IMR-90 (cell line): ENCODE measurements at regions not wholly inside any gene's neighbourhood (a gene's known extent, or its start where the extent isn't known, plus 50 kb on each side); places are given as distances from the start of the nearest gene placed in this dataset.

ENCODE experiments used
- ATAC-seq: fragments of 200-7000 bp; cut with Tn5 transposase; 2 replicates; pipeline ENCODE4 v1.9.1; 2020; ENCODE audit warnings: low read depth, mild to moderate bottlenecking, moderate library complexity
- BruUV-seq: library from RNA; stranded (reverse); fragments of 400-500 nt; replicated peaks from 2 replicates; lab custom pipeline; 2021; lab: Mats Ljungman, UMichigan
- CTCF ChIA-PET: fragments of 300-600 bp; formaldehyde crosslinking; extraction: SDS; loops from one replicate; lab custom pipeline; 2021; ENCODE audit warnings: antibody characterized with exemption; lab: Yijun Ruan, JAX
- POLR2A ChIA-PET: fragments of 300-600 bp; sonication (Branson Sonifier 250); formaldehyde crosslinking; loops from one replicate; lab custom pipeline; 2022; ENCODE audit warnings: antibody characterized with exemption; ENCODE audit not compliant: unreplicated experiment; lab: Charles Lee
- DNase-seq: peaks from one replicate; pipeline ENCODE4 v3.0.0; 2013
- H2AFZ ChIP-seq: replicated peaks from 2 replicates; pipeline ENCODE3; 2013; ENCODE audit warnings: low read length, mild to moderate bottlenecking; ENCODE audit not compliant: poor library complexity
- H2AK5ac ChIP-seq: 2 replicates; pipeline ENCODE4 v1.6.1; 2013; ENCODE audit warnings: low read depth, low read length, inconsistent platforms
- H2AK9ac ChIP-seq: replicated peaks from 2 replicates; pipeline ENCODE3; 2013; ENCODE audit warnings: mild to moderate bottlenecking, low read depth, low read length, moderate library complexity; ENCODE audit not compliant: poor library complexity
- H2BK120ac ChIP-seq: 2 replicates; pipeline ENCODE4 v1.6.1; 2013; ENCODE audit warnings: low read depth, low read length, inconsistent platforms
- H2BK15ac ChIP-seq: 3 replicates; pipeline ENCODE4 v1.6.1; 2013; ENCODE audit warnings: low read depth, low read length, inconsistent platforms
- H2BK20ac ChIP-seq: 2 replicates; pipeline ENCODE4 v1.6.1; 2013; ENCODE audit warnings: low read depth, mild to moderate bottlenecking, inconsistent platforms, low read length, moderate library complexity
- H2BK5ac ChIP-seq: 2 replicates; pipeline ENCODE4 v1.6.1; 2013; ENCODE audit warnings: mild to moderate bottlenecking, low read depth, low read length, inconsistent platforms; ENCODE audit not compliant: poor library complexity, severe bottlenecking
- H3K14ac ChIP-seq: replicated peaks from 2 replicates; pipeline ENCODE4 v1.6.1; 2013; ENCODE audit warnings: low read depth, low read length, inconsistent platforms
- H3K18ac ChIP-seq: 2 replicates; pipeline ENCODE4 v1.6.1; 2013; ENCODE audit warnings: low read depth, low read length, control low read depth
- H3K23ac ChIP-seq: 2 replicates; pipeline ENCODE4 v1.6.1; 2013; ENCODE audit warnings: low read depth, low read length, inconsistent platforms
- H3K27ac ChIP-seq: 2 replicates; pipeline ENCODE4 v1.5.1; 2013; ENCODE audit warnings: mild to moderate bottlenecking, control low read depth, low read length; ENCODE audit not compliant: insufficient read depth
- H3K27me3 ChIP-seq: 2 replicates; pipeline ENCODE4 v1.6.1; 2013; ENCODE audit warnings: low read length; ENCODE audit not compliant: control insufficient read depth, insufficient read depth
- H3K36me3 ChIP-seq: 2 replicates; pipeline ENCODE4 v1.6.1; 2013; ENCODE audit warnings: low read length, mixed read lengths; ENCODE audit not compliant: control insufficient read depth, insufficient read depth
- H3K4ac ChIP-seq: 2 replicates; pipeline ENCODE4 v1.6.1; 2013; ENCODE audit warnings: low read depth, low read length, inconsistent platforms
- H3K4me1 ChIP-seq: 2 replicates; pipeline ENCODE4 v1.6.1; 2013; ENCODE audit warnings: low read length, mixed read lengths; ENCODE audit not compliant: control insufficient read depth, insufficient read depth
- H3K4me2 ChIP-seq: 2 replicates; pipeline ENCODE4 v1.6.1; 2013; ENCODE audit warnings: low read depth, mild to moderate bottlenecking, control low read depth, low read length, moderate library complexity
- H3K4me3 ChIP-seq: 2 replicates; pipeline ENCODE4 v1.5.1; 2013; ENCODE audit warnings: low read depth, mild to moderate bottlenecking, control low read depth, low read length, moderate library complexity; ENCODE audit not compliant: insufficient read depth
- H3K56ac ChIP-seq: 2 replicates; pipeline ENCODE4 v1.6.1; 2013; ENCODE audit warnings: low read length, inconsistent platforms; ENCODE audit not compliant: insufficient read depth; ENCODE audit errors: extremely low read depth
- H3K79me1 ChIP-seq, 2 experiments: 2 replicates each; pipeline ENCODE4 v1.6.1; 2013; ENCODE audit warnings: low read length in 2 of 2, inconsistent platforms in 1 of 2, low read depth in 1 of 2
- H3K9ac ChIP-seq: 2 replicates; pipeline ENCODE4 v1.6.1; 2013; ENCODE audit warnings: low read depth, low read length, control low read depth
- H3K9me1 ChIP-seq: 2 replicates; pipeline ENCODE4 v1.6.1; 2013; ENCODE audit warnings: low read length, inconsistent platforms; ENCODE audit not compliant: insufficient read depth
- H3K9me3 ChIP-seq: 2 replicates; pipeline ENCODE4 v1.6.1; 2013; ENCODE audit warnings: low read length; ENCODE audit not compliant: control insufficient read depth, insufficient read depth
- H4K20me1 ChIP-seq: 2 replicates; pipeline ENCODE4 v1.6.1; 2013; ENCODE audit warnings: low read length, inconsistent platforms; ENCODE audit not compliant: insufficient read depth
- H4K5ac ChIP-seq: 2 replicates; pipeline ENCODE4 v1.6.1; 2013; ENCODE audit warnings: mild to moderate bottlenecking, low read depth, low read length, control low read depth
- H4K8ac ChIP-seq, 2 experiments: 2 replicates each; pipeline ENCODE4 v1.6.1; 2013; ENCODE audit warnings: low read depth in 2 of 2, low read length in 2 of 2, control low read depth in 1 of 2, inconsistent platforms in 1 of 2
- H4K91ac ChIP-seq: 2 replicates; pipeline ENCODE4 v1.6.1; 2013; ENCODE audit warnings: low read depth, low read length, inconsistent platforms; ENCODE audit not compliant: insufficient read depth
- BHLHE40 ChIP-seq: fragments of 150-350 bp; IDR thresholded peaks from 2 replicates; pipeline ENCODE4 v1.6.1; 2016; ENCODE audit warnings: mild to moderate bottlenecking, low read depth, low read length
- MAZ ChIP-seq: IDR thresholded peaks from 2 replicates; pipeline ENCODE4 v1.6.1; 2012; ENCODE audit warnings: low read depth, mild to moderate bottlenecking, low read length, improper control_type of control experiment, moderate library complexity, borderline replicate concordance
- POLR2A ChIP-seq: IDR thresholded peaks from 2 replicates; pipeline ENCODE4 v1.6.1; 2012; ENCODE audit warnings: mild to moderate bottlenecking, low read depth, low read length
- RAD21 ChIP-seq: IDR thresholded peaks from 2 replicates; pipeline ENCODE4 v1.6.1; 2012; ENCODE audit warnings: low read length, improper control_type of control experiment
- WGBS, 2 experiments: methylation state at CpG; one replicate each; pipeline versions ENCODE4 v1.1.5 to v1.1.7; 2013; ENCODE audit warnings: missing lambda C conversion rate in 2 of 2; ENCODE audit not compliant: insufficient read length in 1 of 2; ENCODE audit errors: extremely low coverage in 2 of 2; 5-methylcytosine and 5-hydroxymethylcytosine counted together
- dilution Hi-C: fragments of 300-500 bp; cut with HindIII; formaldehyde crosslinking; loops from one replicate; pipeline ENCODE4 v1.14.3; 2018; ENCODE audit warnings: low sequenced_read_pairs; ENCODE audit not compliant: unreplicated experiment
- in situ Hi-C: fragments of 300-500 bp; cut with MboI; formaldehyde crosslinking; loops from 3 replicates; pipeline ENCODE4 v1.14.3; 2019; ENCODE audit warnings: low sequenced_read_pairs, inconsistent platforms, mixed read lengths
- intact Hi-C: fragments of 100-400 bp; cut with micrococcal nuclease; formaldehyde crosslinking; loops from 2 replicates; pipeline ENCODE4 v1.10.0; 2022

- H3K4me2 ChIP-seq, result no peak overlapping the region
- WGBS, 2 experiments, result no CpG with 5 or more reads among the region's 6 CpGs
- no peak overlapping the region for H3K18ac ChIP-seq
- H4K91ac ChIP-seq, result no peak overlapping the region
- H4K20me1 ChIP-seq, result no peaks in the 10 kb centered on the region
- H2BK5ac ChIP-seq, result no peak overlapping the region
- no peak overlapping the region for H3K56ac ChIP-seq
- no peak overlapping the region for H4K8ac ChIP-seq
- no TSS peak for BruUV-seq
- ATAC-seq (no peak), DNase-seq (no peak)
- no peak overlapping the region for H3K23ac ChIP-seq
- no peak overlapping the region for H2BK120ac ChIP-seq
- H3K9me1 ChIP-seq, result no peaks in the 10 kb centered on the region
- CTCF ChIA-PET, result interaction anchor here (0.5 kb wide), 1 partner anchor 375 kb away, joined by 4 read pairs; no protein-coding TSS in a partner anchor
- H2AK9ac ChIP-seq, result no peak overlapping the region
- H3K4me3 ChIP-seq, result no peak overlapping the region
- H3K27ac ChIP-seq, result no peak overlapping the region
- TF ChIP-seq BHLHE40, result no peak
- no peak for TF ChIP-seq RAD21
- no peak for TF ChIP-seq POLR2A
- TF ChIP-seq MAZ, result no peak
- H2BK20ac ChIP-seq, result no peak overlapping the region
- dilution Hi-C loops, result no loop called here
- H3K79me1 ChIP-seq, result no peaks in the 10 kb centered on the region
- in situ Hi-C loops, result no loop called here
- no peak overlapping the region for H3K4ac ChIP-seq
- H3K27me3 ChIP-seq, result peaks cover 22% of the 10 kb centered on the region
- H2AK5ac ChIP-seq, result no peak overlapping the region
- H3K9me3 ChIP-seq, result no peaks in the 10 kb centered on the region
- no peak overlapping the region for H4K5ac ChIP-seq
- POLR2A ChIA-PET, result interaction anchor here (0.6 kb wide), 1 partner anchor 1440 kb away, joined by 3 read pairs; no protein-coding TSS in a partner anchor
- intact Hi-C loops, result no loop called here
- peak overlapping the region; percentile 63 for H2AFZ ChIP-seq
- no peaks in the 10 kb centered on the region for H3K36me3 ChIP-seq
- no peaks in the 10 kb centered on the region for H3K4me1 ChIP-seq
- H3K9ac ChIP-seq, result no peak overlapping the region
- no peak overlapping the region for H2BK15ac ChIP-seq
- no peak overlapping the region for H3K14ac ChIP-seq
Measured at GRCh38 chr6:82584194-82584695, 220.6 kb downstream of the TPBG start.
